Liver (tissue), 3 donors: ENCODE measurements at regions not wholly inside any gene's neighbourhood (a gene's known extent, or its start where the extent isn't known, plus 50 kb on each side); places are given as distances from the start of the nearest gene placed in this dataset.

ENCODE experiments used
- EGR1 ChIP-seq, 2 donors: IDR thresholded peaks; 2 replicates each; pipeline ENCODE4 v1.6.1; 2016 to 2018; ENCODE audit warnings: antibody characterized with exemption in 2 of 2, low read depth in 2 of 2
- GABPA ChIP-seq, 2 donors: IDR thresholded peaks in 1 of 2; conservative IDR thresholded peaks in 1 of 2; 2 replicates each; pipeline ENCODE4 v1.6.1; 2016; ENCODE audit warnings: antibody characterized with exemption in 2 of 2, mild to moderate bottlenecking in 1 of 2, moderate library complexity in 1 of 2
- JUND ChIP-seq, 2 donors: IDR thresholded peaks; 2 replicates each; pipeline ENCODE4 v1.6.1; 2016; ENCODE audit warnings: antibody characterized with exemption in 2 of 2
- RAD21 ChIP-seq, 2 donors: IDR thresholded peaks; 2 replicates each; pipeline ENCODE4 v1.6.1; 2016; ENCODE audit warnings: antibody characterized with exemption in 2 of 2, mild to moderate bottlenecking in 2 of 2
- RXRA ChIP-seq, 2 donors: IDR thresholded peaks; 2 replicates each; pipeline ENCODE4 v1.6.1; 2017 to 2018; ENCODE audit warnings: antibody characterized with exemption in 2 of 2, mild to moderate bottlenecking in 1 of 2
- SP1 ChIP-seq: IDR thresholded peaks from 2 replicates; pipeline ENCODE4 v1.6.1; 2018; ENCODE audit warnings: antibody characterized with exemption, mild to moderate bottlenecking
- TAF1 ChIP-seq: conservative IDR thresholded peaks from 2 replicates; pipeline ENCODE4 v1.6.1; 2016; ENCODE audit warnings: antibody characterized with exemption, mild to moderate bottlenecking
- TF ChIP-seq, protein P1 (sequence below): fragments of 150-350 bp; IDR thresholded peaks from 2 replicates; pipeline ENCODE4 v1.5.1; 2017; ENCODE audit warnings: improper control_type of control experiment, low read depth, low read length; ENCODE audit not compliant: missing input control
- TF ChIP-seq, protein P2 (sequence below): IDR thresholded peaks from 2 replicates; pipeline ENCODE4 v1.6.1; 2016; ENCODE audit warnings: antibody characterized with exemption, mild to moderate bottlenecking
- TF ChIP-seq, protein P3 (sequence below): IDR thresholded peaks from 2 replicates; pipeline ENCODE4 v1.6.1; 2016; ENCODE audit warnings: antibody characterized with exemption
- donor health status: healthy.
- donor health status: healthy.

DNA sequence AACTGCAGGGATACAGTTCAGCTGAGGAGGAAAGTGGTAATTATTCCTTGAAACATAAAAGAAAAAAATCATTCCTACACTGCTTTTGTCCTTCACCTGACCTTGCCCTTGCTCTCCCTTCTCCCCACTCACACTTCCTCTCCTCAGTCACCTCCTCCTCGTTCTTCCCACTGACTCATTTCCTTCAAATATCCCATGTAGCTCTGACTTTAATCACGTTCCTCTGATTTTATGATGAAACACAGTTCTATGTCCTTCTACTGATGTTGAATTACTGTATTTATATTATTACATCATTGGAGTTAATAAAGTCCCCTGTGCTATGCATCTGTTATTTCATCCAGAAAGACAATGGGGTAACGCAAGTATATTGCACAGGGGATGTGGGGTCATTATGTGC, 575.6 kb downstream of the POM121L12 start:
- TF ChIP-seq, protein P1, sequence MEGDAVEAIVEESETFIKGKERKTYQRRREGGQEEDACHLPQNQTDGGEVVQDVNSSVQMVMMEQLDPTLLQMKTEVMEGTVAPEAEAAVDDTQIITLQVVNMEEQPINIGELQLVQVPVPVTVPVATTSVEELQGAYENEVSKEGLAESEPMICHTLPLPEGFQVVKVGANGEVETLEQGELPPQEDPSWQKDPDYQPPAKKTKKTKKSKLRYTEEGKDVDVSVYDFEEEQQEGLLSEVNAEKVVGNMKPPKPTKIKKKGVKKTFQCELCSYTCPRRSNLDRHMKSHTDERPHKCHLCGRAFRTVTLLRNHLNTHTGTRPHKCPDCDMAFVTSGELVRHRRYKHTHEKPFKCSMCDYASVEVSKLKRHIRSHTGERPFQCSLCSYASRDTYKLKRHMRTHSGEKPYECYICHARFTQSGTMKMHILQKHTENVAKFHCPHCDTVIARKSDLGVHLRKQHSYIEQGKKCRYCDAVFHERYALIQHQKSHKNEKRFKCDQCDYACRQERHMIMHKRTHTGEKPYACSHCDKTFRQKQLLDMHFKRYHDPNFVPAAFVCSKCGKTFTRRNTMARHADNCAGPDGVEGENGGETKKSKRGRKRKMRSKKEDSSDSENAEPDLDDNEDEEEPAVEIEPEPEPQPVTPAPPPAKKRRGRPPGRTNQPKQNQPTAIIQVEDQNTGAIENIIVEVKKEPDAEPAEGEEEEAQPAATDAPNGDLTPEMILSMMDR: no peak
- TF ChIP-seq GABPA (IDR thresholded peaks at IDR 0.05 in 1 of 2, conservative IDR thresholded peaks at IDR 0.05 in 1 of 2): no peak
- no peak for TF ChIP-seq RAD21 (IDR thresholded peaks at IDR 0.05)
- TF ChIP-seq SP1: no peak
- no peak for TF ChIP-seq RXRA (IDR thresholded peaks at IDR 0.05)
- TF ChIP-seq JUND (IDR thresholded peaks at IDR 0.05): no peak
- TF ChIP-seq EGR1 (IDR thresholded peaks at IDR 0.05; ENCODE audit: low read depth in 2 of 2): no peak
- TF ChIP-seq, protein P2, sequence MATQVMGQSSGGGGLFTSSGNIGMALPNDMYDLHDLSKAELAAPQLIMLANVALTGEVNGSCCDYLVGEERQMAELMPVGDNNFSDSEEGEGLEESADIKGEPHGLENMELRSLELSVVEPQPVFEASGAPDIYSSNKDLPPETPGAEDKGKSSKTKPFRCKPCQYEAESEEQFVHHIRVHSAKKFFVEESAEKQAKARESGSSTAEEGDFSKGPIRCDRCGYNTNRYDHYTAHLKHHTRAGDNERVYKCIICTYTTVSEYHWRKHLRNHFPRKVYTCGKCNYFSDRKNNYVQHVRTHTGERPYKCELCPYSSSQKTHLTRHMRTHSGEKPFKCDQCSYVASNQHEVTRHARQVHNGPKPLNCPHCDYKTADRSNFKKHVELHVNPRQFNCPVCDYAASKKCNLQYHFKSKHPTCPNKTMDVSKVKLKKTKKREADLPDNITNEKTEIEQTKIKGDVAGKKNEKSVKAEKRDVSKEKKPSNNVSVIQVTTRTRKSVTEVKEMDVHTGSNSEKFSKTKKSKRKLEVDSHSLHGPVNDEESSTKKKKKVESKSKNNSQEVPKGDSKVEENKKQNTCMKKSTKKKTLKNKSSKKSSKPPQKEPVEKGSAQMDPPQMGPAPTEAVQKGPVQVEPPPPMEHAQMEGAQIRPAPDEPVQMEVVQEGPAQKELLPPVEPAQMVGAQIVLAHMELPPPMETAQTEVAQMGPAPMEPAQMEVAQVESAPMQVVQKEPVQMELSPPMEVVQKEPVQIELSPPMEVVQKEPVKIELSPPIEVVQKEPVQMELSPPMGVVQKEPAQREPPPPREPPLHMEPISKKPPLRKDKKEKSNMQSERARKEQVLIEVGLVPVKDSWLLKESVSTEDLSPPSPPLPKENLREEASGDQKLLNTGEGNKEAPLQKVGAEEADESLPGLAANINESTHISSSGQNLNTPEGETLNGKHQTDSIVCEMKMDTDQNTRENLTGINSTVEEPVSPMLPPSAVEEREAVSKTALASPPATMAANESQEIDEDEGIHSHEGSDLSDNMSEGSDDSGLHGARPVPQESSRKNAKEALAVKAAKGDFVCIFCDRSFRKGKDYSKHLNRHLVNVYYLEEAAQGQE: no peak
- no peak for TF ChIP-seq TAF1
- TF ChIP-seq, protein P3, sequence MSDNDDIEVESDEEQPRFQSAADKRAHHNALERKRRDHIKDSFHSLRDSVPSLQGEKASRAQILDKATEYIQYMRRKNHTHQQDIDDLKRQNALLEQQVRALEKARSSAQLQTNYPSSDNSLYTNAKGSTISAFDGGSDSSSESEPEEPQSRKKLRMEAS: no peak
